ENCODE measurements at regions not wholly inside any gene's neighbourhood (a gene's known extent, or its start where the extent isn't known, plus 50 kb on each side); places are given as distances from the start of the nearest gene placed in this dataset.
A peak's percentile ranks its signal among the peaks of the same experiment; 100 is the strongest.

- DNase-seq: no peak
- WGBS, 2 donors: 56 to 61% methylated on average over 3 to 4 of the region's 4 CpGs
- no peaks in the 10 kb centered on the region for H3K27me3 ChIP-seq
- intact Hi-C loops (cut with DNase I): no loop called here
- no peaks in the 10 kb centered on the region for H3K9me3 ChIP-seq
- H3K4me1 ChIP-seq: peaks cover 0 to 5% (median 3%) of the 10 kb centered on the region in 3 donors
- H3K36me3 ChIP-seq: no peaks in the 10 kb centered on the region
- TF ChIP-seq POLR2A (IDR thresholded peaks at IDR 0.05): no peak
- no peak for TF ChIP-seq CTCF (IDR thresholded peaks at IDR 0.05)
- H3K4me3 ChIP-seq: no peak overlapping the region
- no peak overlapping the region for H3K27ac ChIP-seq
These were observed 219.8 kb downstream of the SH3BP4 start for GRCh38 chr2:235171550-235172031.

DNA sequence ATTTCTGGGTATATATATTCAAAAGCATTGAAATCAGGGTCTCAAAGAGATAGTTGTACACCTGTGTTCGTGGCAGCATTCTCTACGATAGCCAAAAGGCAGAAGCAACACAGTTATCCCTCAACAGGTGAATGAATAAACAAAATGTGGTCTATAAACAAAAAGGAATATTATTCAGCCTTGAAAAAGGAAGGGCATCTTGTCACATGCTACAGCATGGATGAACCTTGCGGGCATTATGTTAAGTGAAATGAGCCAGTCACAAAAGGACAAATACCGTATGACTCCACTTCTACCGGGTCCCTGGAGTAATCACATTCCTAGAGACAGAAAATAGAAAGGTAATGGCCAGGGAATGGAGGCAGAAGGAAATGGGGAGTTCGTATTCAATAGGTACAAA is 228.8 kb downstream of the SH3BP4 start:
- DNase-seq: no peak
- no peak for TF ChIP-seq POLR2A (IDR thresholded peaks at IDR 0.05)
- H3K9me3 ChIP-seq: no peaks in the 10 kb centered on the region
- H3K36me3 ChIP-seq: no peaks in the 10 kb centered on the region
- H3K27ac ChIP-seq: no peak overlapping the region
- intact Hi-C loops (cut with DNase I): no loop called here
- no peaks in the 10 kb centered on the region for H3K4me1 ChIP-seq
- peaks cover 0 to 36% (median 0%) of the 10 kb centered on the region in 4 donors for H3K27me3 ChIP-seq
- no peak overlapping the region for H3K4me3 ChIP-seq
- 80 to 82% methylated on average over 6 of the region's 6 CpGs for whole genome bisulfite sequencing, 2 donors

DNA sequence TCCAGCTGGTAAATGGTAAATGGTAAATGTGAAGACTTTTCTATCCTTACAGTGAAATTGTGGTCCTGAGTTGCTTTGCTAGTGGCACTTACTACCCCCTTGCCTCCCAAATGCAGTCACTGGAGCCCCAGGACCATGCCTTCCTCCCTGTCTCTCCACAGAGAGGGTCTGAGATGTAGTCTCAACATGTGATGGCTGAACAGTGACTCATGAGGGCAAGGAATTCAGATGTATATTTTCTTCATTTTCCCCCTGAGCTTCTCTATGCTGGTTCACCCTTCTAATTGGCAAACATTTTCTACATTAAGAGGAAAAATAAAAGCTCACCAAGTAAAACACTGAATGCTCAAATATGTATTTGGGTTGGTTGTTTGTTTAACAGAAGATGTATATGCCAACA is 232.0 kb downstream of the SH3BP4 start:
- no peak for DNase-seq
- intact Hi-C loops (cut with DNase I): no loop called here
- Histone ChIP-seq H3K4me3 (no peak overlapping the region), H3K27ac (no peak overlapping the region), H3K9me3 (no peaks in the 10 kb centered on the region), H3K4me1 (no peaks in the 10 kb centered on the region), H3K36me3 (no peaks in the 10 kb centered on the region), H3K27me3 (peaks cover 0 to 29% (median 0%) of the 10 kb centered on the region in 4 donors)
- TF ChIP-seq POLR2A (IDR thresholded peaks at IDR 0.05): no peak

DNA sequence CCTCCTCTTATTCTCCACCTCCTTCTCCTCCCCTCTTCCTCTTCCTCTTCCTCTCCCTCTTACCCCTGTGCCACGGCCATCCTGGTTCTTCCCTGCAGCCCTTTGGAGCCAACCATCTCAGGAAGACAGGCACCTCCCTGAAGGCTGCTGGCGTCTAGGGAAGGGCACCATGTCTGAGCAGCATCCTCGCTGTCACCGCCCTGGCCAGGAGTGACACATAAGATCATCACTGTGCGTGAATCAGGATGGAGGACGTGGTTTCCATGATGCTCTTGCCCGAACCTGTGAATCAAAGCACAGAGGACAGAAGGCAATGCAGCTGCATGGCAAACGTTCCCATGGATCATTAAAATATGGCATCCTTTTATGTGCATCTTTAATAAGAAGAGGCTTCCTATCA is 236.0 kb downstream of the SH3BP4 start:
- intact Hi-C loops (cut with DNase I): no loop called here
- DNase-seq: no peak
- H3K36me3 ChIP-seq: no peaks in the 10 kb centered on the region
- WGBS, 2 donors: 73 to 79% methylated on average over 8 of the region's 8 CpGs
- H3K27me3 ChIP-seq: peaks cover 0 to 27% (median 0%) of the 10 kb centered on the region in 4 donors
- H3K9me3 ChIP-seq: no peaks in the 10 kb centered on the region
- H3K4me3 ChIP-seq: no peak overlapping the region
- peaks cover 0 to 10% (median 0%) of the 10 kb centered on the region in 3 donors for H3K4me1 ChIP-seq
- TF ChIP-seq POLR2A (IDR thresholded peaks at IDR 0.05) (no peak), CTCF (IDR thresholded peaks at IDR 0.05) (no peak)
- no peak overlapping the region for H3K27ac ChIP-seq

DNA sequence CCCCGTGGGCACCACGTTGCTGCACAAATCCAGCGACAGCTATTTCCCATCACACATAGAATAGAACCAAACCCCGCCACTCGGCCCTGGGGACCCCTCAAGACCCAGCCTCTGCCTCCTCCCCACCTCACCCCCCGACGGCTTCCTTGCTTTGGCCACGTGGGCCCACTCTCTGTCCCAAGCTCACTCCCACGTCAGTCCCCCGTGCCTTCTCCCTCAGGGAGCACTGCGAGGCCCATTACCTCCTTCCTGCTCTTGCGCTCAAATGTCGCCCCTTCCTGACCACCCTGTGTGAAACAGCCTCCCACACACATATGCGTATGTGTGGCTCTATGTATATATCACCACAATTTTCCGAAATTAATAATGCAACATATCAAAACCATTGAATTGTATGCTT is 239.7 kb downstream of the SH3BP4 start:
- H3K36me3 ChIP-seq: no peaks in the 10 kb centered on the region
- peaks cover 0 to 10% (median 0%) of the 10 kb centered on the region in 3 donors for H3K4me1 ChIP-seq
- no peaks in the 10 kb centered on the region for H3K9me3 ChIP-seq
- WGBS, 2 donors: 62% methylated on average over 15 of the region's 15 CpGs
- no peak for DNase-seq
- H3K4me3 ChIP-seq: peak overlapping the region in 1 of 4 donors; percentile 31
- intact Hi-C loops (cut with DNase I): no loop called here
- peaks cover 0 to 41% (median 0%) of the 10 kb centered on the region in 4 donors for H3K27me3 ChIP-seq
- no peak for TF ChIP-seq CTCF (IDR thresholded peaks at IDR 0.05)
- TF ChIP-seq POLR2A (IDR thresholded peaks at IDR 0.05): no peak
- H3K27ac ChIP-seq: no peak overlapping the region

DNA sequence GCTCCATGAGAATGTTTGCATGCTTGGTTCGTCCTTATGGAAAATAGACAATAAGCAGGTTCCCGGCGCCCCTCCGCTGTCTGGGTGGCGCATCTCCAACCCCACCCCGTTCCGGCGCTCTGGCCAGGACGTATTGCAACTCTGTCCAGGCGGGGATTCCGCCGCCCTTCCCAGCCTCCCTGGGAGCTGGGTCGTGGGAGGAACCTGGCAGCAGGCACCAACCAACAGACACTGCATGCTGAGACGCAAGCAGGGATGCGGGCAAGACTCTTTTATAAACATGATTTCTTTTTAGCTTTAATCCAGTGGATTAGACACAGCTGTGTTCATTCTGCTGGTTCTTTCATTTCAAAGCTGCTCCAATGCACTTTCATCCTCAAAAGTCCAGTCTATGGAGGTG is 240.2 kb downstream of the SH3BP4 start:
- DNase-seq: no peak
- no peaks in the 10 kb centered on the region for H3K9me3 ChIP-seq
- H3K27me3 ChIP-seq: peaks cover 0 to 40% (median 0%) of the 10 kb centered on the region in 4 donors
- whole genome bisulfite sequencing, 2 donors: 36 to 43% methylated on average over 8 to 12 of the region's 15 CpGs
- H3K27ac ChIP-seq: no peak overlapping the region
- intact Hi-C loops (cut with DNase I): no loop called here
- peaks cover 0 to 10% (median 0%) of the 10 kb centered on the region in 3 donors for H3K4me1 ChIP-seq
- no peaks in the 10 kb centered on the region for H3K36me3 ChIP-seq
- peak overlapping the region in 2 of 4 donors; percentile 15 to 31 for H3K4me3 ChIP-seq
- TF ChIP-seq POLR2A (IDR thresholded peaks at IDR 0.05): no peak
- no peak for TF ChIP-seq CTCF (IDR thresholded peaks at IDR 0.05)
